GM18861 (cell line): ENCODE measurements at regions not wholly inside any gene's neighbourhood (a gene's known extent, or its start where the extent isn't known, plus 50 kb on each side); places are given as distances from the start of the nearest gene placed in this dataset.

Source experiments
- ATAC-seq: cut with Tn5 transposase; IDR thresholded peaks from one replicate; pipeline ENCODE4 v1.9.1; 2021; ENCODE audit not compliant: unreplicated experiment

DNA sequence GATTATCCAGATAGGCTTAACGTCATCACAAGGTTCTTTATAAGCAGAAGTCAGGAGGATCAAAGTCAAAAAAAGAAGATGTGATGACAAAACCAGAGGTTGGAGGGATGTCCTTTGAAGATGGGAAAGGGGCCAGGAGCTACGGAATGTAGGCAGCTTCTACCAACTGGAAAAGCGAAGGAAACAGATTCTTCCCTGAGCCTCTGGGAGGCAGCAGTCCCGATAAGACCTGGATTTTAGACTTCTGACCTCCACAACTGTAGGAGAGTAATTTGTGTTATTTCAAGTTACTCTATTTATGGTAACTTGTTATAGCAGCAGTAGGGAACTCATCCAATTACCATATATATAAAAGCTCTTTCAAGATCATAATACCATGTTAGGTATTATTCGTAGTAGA lies 98.8 kb upstream of the MYCBP2 start:
- no peak for ATAC-seq

- no peak for ATAC-seq
Measured at GRCh38 chr13:77423296-77423695, 96.4 kb upstream of the MYCBP2 start.

DNA sequence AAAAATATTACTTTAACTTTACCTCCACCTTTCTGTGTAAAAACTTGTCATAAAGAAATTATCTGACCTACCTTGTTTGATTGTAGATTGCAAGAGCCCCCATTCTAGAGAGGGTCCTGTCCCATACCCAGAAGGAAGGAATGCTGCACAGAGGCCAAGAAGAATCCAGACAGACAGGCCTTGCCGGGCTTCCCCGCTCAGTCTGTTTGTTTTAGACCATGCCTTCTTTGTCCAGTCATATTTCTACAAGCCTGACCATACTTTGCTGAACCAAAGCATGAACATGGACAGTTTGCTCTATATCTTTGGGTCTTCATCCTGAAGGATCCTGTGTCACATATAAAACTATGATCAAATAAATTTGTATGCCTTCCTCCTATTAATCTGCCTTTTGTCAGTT lies 95.8 kb upstream of the MYCBP2 start:
- no peak for ATAC-seq

GRCh38 chr13:77417897-77418296 lies 91.0 kb upstream of the MYCBP2 start:
- ATAC-seq: no peak

- no peak for ATAC-seq
Measured at GRCh38 chr13:77416666-77417212, 89.8 kb upstream of the MYCBP2 start.

GRCh38 chr13:77415253-77416071 lies 88.6 kb upstream of the MYCBP2 start:
- peak; percentile 76 for ATAC-seq

DNA sequence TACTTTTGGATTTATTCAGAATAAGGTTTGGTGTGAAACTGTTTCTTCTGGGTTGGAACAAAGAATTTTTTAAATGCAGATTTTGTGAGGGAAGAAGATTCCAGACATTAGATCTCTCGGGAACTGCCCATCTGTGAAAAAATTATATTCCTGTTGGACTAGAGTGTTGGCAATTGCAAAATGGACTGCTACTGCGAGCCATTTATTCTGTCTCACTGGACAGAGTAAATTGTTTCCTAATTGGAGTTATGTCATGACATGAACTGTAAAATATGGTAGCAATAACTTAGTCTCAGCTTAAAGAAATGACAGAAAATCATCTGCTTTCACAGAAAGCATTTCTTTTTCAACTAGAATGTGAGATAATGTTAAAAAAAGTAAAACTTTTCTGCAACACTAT lies 86.0 kb upstream of the MYCBP2 start:
- ATAC-seq: no peak

DNA sequence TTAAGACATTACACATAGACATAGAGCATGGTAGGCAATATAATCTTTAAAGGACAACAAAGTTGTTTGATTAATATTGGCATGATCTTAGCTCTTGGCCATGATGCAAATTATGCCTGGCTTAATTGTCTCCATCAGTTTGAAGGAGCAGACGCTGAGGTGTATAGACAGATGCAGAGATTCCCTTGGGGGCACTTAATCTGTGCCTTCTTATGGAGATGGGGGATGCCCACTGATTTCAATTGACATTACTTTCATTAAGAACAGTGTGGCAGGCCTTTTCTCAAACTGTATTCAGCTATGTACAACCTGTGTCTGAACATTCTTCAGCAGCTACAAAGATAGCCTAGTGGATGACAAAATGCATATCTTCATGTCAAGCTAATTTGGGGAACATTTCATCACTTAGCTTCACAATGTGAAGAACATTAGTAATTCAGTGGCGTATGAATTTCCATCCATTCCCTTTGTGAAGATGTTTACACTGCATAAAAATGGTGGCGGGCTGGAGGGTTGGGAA lies 85.3 kb upstream of the MYCBP2 start:
- no peak for ATAC-seq

DNA sequence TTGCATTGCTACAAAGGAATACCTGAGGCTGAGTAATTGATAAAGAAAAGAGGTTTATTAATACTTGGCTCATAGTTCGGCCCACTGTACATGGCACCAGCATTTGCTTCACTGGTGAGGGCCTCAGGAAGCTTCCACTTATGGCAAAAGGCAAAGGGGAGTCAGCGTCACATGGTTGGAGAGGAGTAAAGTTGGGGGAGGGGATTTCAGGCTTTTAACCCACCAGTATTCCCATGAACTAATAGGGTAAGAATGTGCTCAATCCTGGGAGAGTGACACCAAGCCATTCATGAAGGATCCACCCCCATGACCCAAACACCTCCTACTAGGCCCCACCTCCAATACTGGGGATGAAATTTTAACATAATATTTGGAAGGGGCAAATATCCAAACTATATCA lies 82.5 kb upstream of the MYCBP2 start:
- no peak for ATAC-seq

GRCh38 chr13:77406644-77407440 lies 79.9 kb upstream of the MYCBP2 start:
- ATAC-seq: no peak

- ATAC-seq: no peak
Measured at GRCh38 chr13:77398825-77399620, 72.1 kb upstream of the MYCBP2 start.

DNA sequence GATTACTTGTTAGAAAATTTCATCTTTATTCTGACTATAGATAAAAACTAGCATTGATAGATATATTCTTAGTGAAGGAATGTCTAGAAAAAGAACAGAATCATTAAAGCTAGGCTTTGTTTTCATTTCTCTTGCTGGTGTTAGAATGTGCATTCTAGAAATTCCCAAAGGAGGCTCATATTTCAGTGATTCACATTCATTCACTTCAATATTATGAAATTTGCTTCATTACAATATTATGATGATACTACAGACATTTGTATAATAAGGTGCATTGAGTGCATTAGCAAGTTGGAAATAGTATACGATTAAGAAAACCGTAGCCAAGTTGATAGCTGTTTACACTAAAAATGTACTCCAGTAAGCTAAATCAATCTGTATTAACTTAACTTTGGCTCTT lies 70.7 kb upstream of the MYCBP2 start:
- no peak for ATAC-seq

DNA sequence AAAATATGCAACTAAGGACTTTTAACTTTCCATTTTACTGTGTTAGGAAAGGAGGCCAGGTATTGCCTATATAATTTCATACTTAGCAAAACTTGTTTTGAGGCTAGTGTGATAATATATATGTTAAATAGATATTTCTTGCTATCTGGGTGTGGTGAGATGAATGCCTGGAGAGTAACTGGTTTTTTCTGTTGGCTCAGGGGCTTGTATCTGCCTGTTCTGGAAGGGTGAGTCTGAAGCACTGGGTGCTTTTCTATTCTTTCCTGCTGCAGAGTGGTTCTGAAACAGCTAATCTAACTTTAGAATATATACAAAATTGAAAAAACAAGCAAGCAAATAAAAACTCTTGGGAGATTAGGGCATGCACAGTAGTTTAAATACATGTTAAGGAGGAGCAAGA lies 64.6 kb upstream of the MYCBP2 start:
- ATAC-seq: no peak

- no peak for ATAC-seq
Measured at GRCh38 chr13:77390391-77390790, 63.5 kb upstream of the MYCBP2 start.

DNA sequence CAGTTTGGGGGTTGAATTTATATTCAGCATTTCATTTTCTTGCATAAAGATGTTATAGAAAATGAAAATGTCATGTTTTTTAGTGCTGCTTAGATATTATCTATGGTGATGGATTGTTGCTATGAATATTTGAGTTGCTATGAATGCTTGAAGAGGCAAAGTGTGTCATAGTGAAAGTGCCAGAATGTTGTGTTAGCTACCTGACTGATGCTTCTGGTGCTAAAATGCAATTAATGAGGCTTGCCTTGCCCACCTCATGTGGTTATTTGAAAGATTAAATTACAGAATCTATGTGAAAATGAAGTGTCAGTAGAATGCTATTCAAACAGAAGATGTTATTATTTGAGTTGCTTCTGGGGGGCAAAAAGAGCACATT lies 62.7 kb upstream of the MYCBP2 start:
- peak; percentile 85 for ATAC-seq

DNA sequence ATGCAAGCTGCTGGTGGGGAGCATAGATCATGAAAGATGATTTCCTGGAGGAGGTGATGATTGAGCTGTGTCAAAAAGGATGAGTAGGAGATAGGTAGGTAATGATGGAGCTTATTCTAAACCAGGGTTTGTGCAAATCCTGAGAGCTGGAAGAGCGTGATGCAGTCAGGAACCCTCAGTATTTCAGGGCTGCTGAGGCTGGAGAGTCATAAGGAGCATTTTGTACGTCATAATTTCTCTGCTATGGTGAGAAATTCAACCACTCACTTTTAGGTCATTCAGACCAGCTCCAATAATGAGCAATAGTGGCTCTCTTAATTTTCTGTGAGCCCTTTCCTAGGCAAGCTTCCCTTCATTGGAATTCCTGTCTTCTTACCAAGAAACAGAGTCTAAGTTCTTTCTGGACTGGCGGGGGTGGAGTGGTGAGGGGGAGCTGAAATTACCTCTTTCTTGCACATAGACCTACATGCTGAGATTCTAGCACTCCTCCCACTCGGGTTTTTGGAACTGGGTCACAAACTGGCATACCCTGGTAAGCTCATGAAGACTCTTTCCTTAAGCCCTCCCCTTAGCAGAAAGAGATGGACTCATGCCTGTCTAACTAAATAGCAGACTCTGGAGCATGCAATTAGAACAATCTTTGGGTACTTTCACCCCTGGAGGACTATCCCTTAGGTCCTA lies 62.2 kb upstream of the MYCBP2 start:
- no peak for ATAC-seq

DNA sequence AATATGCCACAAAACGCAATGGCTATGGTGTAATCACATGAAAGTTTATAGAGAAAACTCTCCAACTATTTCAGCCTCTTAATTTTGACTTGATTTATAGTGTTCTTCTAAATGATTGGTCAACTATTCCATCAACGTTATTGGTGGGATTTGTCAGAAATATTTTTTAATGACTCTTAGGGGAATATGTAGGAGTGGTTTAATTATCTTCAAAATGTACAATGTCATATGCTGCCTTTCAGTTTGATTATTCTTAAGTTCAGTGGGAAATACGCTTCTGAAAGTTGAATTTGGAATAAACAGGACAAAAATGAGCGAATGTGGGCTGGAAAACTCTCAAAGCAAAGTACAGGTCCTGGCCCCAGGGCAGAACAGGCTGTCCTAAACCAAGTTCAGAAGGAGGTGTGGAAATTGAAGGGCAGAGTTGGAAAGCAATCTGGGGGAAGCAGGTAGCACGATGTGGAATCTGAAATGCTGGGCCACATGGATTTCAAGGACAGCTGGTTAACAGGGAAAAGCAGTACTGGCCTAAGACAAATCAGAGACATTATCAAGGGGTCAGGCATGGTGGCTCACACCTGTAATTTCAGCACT lies 60.8 kb upstream of the MYCBP2 start:
- ATAC-seq: no peak

- no peak for ATAC-seq
Measured at GRCh38 chr13:77386880-77387606, 60.1 kb upstream of the MYCBP2 start.

- no peak for ATAC-seq
Measured at GRCh38 chr13:77386046-77386445, 59.2 kb upstream of the MYCBP2 start.
